Right kidney (tissue), 1 donor: ENCODE measurements at regions not wholly inside any gene's neighbourhood (a gene's known extent, or its start where the extent isn't known, plus 50 kb on each side); places are given as distances from the start of the nearest gene placed in this dataset.
"Not testable (repeated sequence)": the region's sequence is repeated elsewhere in the genome, so short reads cannot be mapped to it uniquely, and the experiment has no call there.

Source experiments
- DNase-seq: peaks from one replicate; pipeline ENCODE4 v3.0.0-alpha.2; 2016

- not testable (repeated sequence) for DNase-seq
These were observed 74.4 kb upstream of the RTN4 start for GRCh38 chr2:55124682-55125081.

- DNase-seq, result no peak
These were observed 73.6 kb upstream of the RTN4 start for GRCh38 chr2:55123851-55124269.

- DNase-seq, result peak; percentile 52
These were observed 70.5 kb upstream of the RTN4 start for GRCh38 chr2:55120634-55121359.

- no peak for DNase-seq
These were observed 69.6 kb upstream of the RTN4 start for GRCh38 chr2:55119711-55120487.

- DNase-seq, result no peak
These were observed 68.4 kb upstream of the RTN4 start for GRCh38 chr2:55118643-55119083.

- no peak for DNase-seq
These were observed 66.7 kb upstream of the RTN4 start for GRCh38 chr2:55116966-55117365.

GRCh38 chr2:55116598-55116964 lies 66.3 kb upstream of the RTN4 start:
- no peak for DNase-seq

- DNase-seq, result no peak
These were observed 65.7 kb upstream of the RTN4 start for GRCh38 chr2:55115761-55116597.

GRCh38 chr2:55114597-55114996 lies 64.3 kb upstream of the RTN4 start:
- DNase-seq, result no peak

- DNase-seq, result no peak
These were observed 63.8 kb upstream of the RTN4 start for GRCh38 chr2:55114082-55114481.

- DNase-seq, result peak; percentile 50
These were observed 62.2 kb upstream of the RTN4 start for GRCh38 chr2:55112229-55113031.

- no peak for DNase-seq
These were observed 61.4 kb upstream of the RTN4 start for GRCh38 chr2:55111570-55112228.

- no peak for DNase-seq
These were observed 60.9 kb upstream of the RTN4 start for GRCh38 chr2:55111230-55111569.

GRCh38 chr2:55109219-55109891 lies 59.1 kb upstream of the RTN4 start:
- DNase-seq, result no peak

GRCh38 chr2:55108456-55109160 lies 58.4 kb upstream of the RTN4 start:
- no peak for DNase-seq

- no peak for DNase-seq
These were observed 57.2 kb upstream of the RTN4 start for GRCh38 chr2:55107436-55107835.

GRCh38 chr2:55106148-55106547 lies 55.9 kb upstream of the RTN4 start:
- no peak for DNase-seq

- no peak for DNase-seq
These were observed 55.2 kb upstream of the RTN4 start for GRCh38 chr2:55105456-55105855.

- no peak for DNase-seq
These were observed 52.8 kb upstream of the RTN4 start for GRCh38 chr2:55103046-55103445.

GRCh38 chr2:55102056-55102812 lies 52.0 kb upstream of the RTN4 start:
- DNase-seq, result no peak
